Fibroblast of lung (primary cell): ENCODE measurements at regions not wholly inside any gene's neighbourhood (a gene's known extent, or its start where the extent isn't known, plus 50 kb on each side); places are given as distances from the start of the nearest gene placed in this dataset.

Experiments used
- DNase-seq, 2 donors: peaks; one replicate each; pipeline versions ENCODE4 v3.0.0 to v3.0.0-alpha.2; 2010; ENCODE audit warnings: low read depth in 2 of 2
- H2AFZ ChIP-seq: 2 replicates; pipeline ENCODE4 v1.5.1; 2012; ENCODE audit warnings: low read length, control low read depth, inconsistent platforms
- H3K27ac ChIP-seq: 2 replicates; pipeline ENCODE4 v1.5.1; 2011; ENCODE audit warnings: low read length, control low read depth; ENCODE audit not compliant: insufficient read depth
- H3K27me3 ChIP-seq: 2 replicates; pipeline ENCODE4 v1.5.1; 2011; ENCODE audit warnings: mild to moderate bottlenecking, low read length; ENCODE audit not compliant: control insufficient read depth, insufficient read depth
- H3K36me3 ChIP-seq: 2 replicates; pipeline ENCODE4 v1.5.1; 2011; ENCODE audit warnings: low read length; ENCODE audit not compliant: control insufficient read depth, insufficient read depth
- H3K4me1 ChIP-seq: 2 replicates; pipeline ENCODE4 v1.5.1; 2011; ENCODE audit warnings: low read length; ENCODE audit not compliant: control insufficient read depth, insufficient read depth; ENCODE audit errors: extremely low read depth
- H3K4me2 ChIP-seq: 2 replicates; pipeline ENCODE4 v1.5.1; 2011; ENCODE audit warnings: low read length, control low read depth; ENCODE audit not compliant: insufficient read depth; ENCODE audit errors: extremely low read depth
- H3K4me3 ChIP-seq, 4 experiments: fragments of 200-600 bp in 1 of 4; sonication (generic) in 1 of 4; replicated peaks in 1 of 4; 2 replicates each; pipeline ENCODE4 v1.5.1; 2011 to 2016; ENCODE audit warnings: low read length in 4 of 4, low read depth in 3 of 4, mild to moderate bottlenecking in 3 of 4, control low read depth in 2 of 4, inconsistent platforms in 1 of 4, mixed read lengths in 1 of 4; ENCODE audit not compliant: insufficient read depth in 1 of 4; ENCODE audit errors: control extremely low read depth in 1 of 4
- H3K79me2 ChIP-seq: 2 replicates; pipeline ENCODE4 v1.5.1; 2012; ENCODE audit warnings: mild to moderate bottlenecking, low read length, inconsistent platforms; ENCODE audit not compliant: control insufficient read depth, insufficient read depth
- H3K9ac ChIP-seq: 2 replicates; pipeline ENCODE4 v1.5.1; 2011; ENCODE audit warnings: mild to moderate bottlenecking, low read length, control low read depth; ENCODE audit not compliant: insufficient read depth
- H3K9me3 ChIP-seq: 2 replicates; pipeline ENCODE4 v1.5.1; 2012; ENCODE audit warnings: low read depth, low read length; ENCODE audit not compliant: control insufficient read depth, insufficient read depth
- H4K20me1 ChIP-seq: 2 replicates; pipeline ENCODE4 v1.5.1; 2011; ENCODE audit warnings: low read length; ENCODE audit not compliant: control insufficient read depth, insufficient read depth; ENCODE audit errors: extremely low read depth
- EZH2 ChIP-seq: IDR thresholded peaks from 2 replicates; pipeline ENCODE4 v1.5.1; 2012; ENCODE audit warnings: low read length, control low read depth, mild to moderate bottlenecking; ENCODE audit errors: missing control alignments
- TF ChIP-seq, protein P1 (sequence below), 2 donors: IDR thresholded peaks in 1 of 2; conservative IDR thresholded peaks in 1 of 2; 1 replicate in 1 of 2; 2 replicates in 1 of 2; pipeline ENCODE4 v1.5.1; 2011 to 2012; ENCODE audit warnings: low read length in 2 of 2, control low read depth in 1 of 2, inconsistent platforms in 1 of 2, low read depth in 1 of 2, mild to moderate bottlenecking in 1 of 2

- no peaks in the 10 kb centered on the region for H4K20me1 ChIP-seq
- H3K9me3 ChIP-seq, result no peaks in the 10 kb centered on the region
- no peak overlapping the region for H3K4me2 ChIP-seq
- H3K4me1 ChIP-seq, result no peaks in the 10 kb centered on the region
- no peaks in the 10 kb centered on the region for H3K27me3 ChIP-seq
- no peak for TF ChIP-seq EZH2
- TF ChIP-seq, protein P1, sequence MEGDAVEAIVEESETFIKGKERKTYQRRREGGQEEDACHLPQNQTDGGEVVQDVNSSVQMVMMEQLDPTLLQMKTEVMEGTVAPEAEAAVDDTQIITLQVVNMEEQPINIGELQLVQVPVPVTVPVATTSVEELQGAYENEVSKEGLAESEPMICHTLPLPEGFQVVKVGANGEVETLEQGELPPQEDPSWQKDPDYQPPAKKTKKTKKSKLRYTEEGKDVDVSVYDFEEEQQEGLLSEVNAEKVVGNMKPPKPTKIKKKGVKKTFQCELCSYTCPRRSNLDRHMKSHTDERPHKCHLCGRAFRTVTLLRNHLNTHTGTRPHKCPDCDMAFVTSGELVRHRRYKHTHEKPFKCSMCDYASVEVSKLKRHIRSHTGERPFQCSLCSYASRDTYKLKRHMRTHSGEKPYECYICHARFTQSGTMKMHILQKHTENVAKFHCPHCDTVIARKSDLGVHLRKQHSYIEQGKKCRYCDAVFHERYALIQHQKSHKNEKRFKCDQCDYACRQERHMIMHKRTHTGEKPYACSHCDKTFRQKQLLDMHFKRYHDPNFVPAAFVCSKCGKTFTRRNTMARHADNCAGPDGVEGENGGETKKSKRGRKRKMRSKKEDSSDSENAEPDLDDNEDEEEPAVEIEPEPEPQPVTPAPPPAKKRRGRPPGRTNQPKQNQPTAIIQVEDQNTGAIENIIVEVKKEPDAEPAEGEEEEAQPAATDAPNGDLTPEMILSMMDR (conservative IDR thresholded peaks at IDR 0.05 in 1 of 2, IDR thresholded peaks at IDR 0.05 in 1 of 2; ENCODE audit: low read depth in 1 of 2, low read length in 2 of 2), result no peak
- no peak for DNase-seq
- no peak overlapping the region for H2AFZ ChIP-seq
- H3K27ac ChIP-seq, result no peak overlapping the region
- no peak overlapping the region for H3K9ac ChIP-seq
- no peak overlapping the region for H3K4me3 ChIP-seq
- H3K36me3 ChIP-seq, result no peaks in the 10 kb centered on the region
- H3K79me2 ChIP-seq, result no peaks in the 10 kb centered on the region
These were observed 1328.7 kb downstream of the ADGRL3 start for GRCh38 chr4:62528874-62529273.

- Histone ChIP-seq H3K79me2 (no peaks in the 10 kb centered on the region), H4K20me1 (no peaks in the 10 kb centered on the region), H3K4me2 (no peak overlapping the region), H3K27me3 (no peaks in the 10 kb centered on the region), H3K36me3 (no peaks in the 10 kb centered on the region), H2AFZ (no peak overlapping the region), H3K27ac (no peak overlapping the region), H3K9ac (no peak overlapping the region), H3K4me1 (no peaks in the 10 kb centered on the region), H3K4me3 (no peak overlapping the region), H3K9me3 (no peaks in the 10 kb centered on the region)
- no peak for TF ChIP-seq EZH2
- TF ChIP-seq, protein P1 (conservative IDR thresholded peaks at IDR 0.05 in 1 of 2, IDR thresholded peaks at IDR 0.05 in 1 of 2; ENCODE audit: low read depth in 1 of 2, low read length in 2 of 2), result no peak
- no peak for DNase-seq
These were observed 1326.5 kb downstream of the ADGRL3 start for GRCh38 chr4:62526671-62527070.

GRCh38 chr4:62523256-62523655, 1323.1 kb downstream of the ADGRL3 start:
- H3K9ac ChIP-seq, result no peak overlapping the region
- H3K4me2 ChIP-seq, result no peak overlapping the region
- no peaks in the 10 kb centered on the region for H3K9me3 ChIP-seq
- TF ChIP-seq, protein P1 (conservative IDR thresholded peaks at IDR 0.05 in 1 of 2, IDR thresholded peaks at IDR 0.05 in 1 of 2; ENCODE audit: low read depth in 1 of 2, low read length in 2 of 2), result no peak
- no peak for TF ChIP-seq EZH2
- no peak overlapping the region for H3K27ac ChIP-seq
- H2AFZ ChIP-seq, result no peak overlapping the region
- no peaks in the 10 kb centered on the region for H3K4me1 ChIP-seq
- H3K4me3 ChIP-seq, result no peak overlapping the region
- H4K20me1 ChIP-seq, result no peaks in the 10 kb centered on the region
- H3K36me3 ChIP-seq, result no peaks in the 10 kb centered on the region
- no peaks in the 10 kb centered on the region for H3K79me2 ChIP-seq
- no peak for DNase-seq
- no peaks in the 10 kb centered on the region for H3K27me3 ChIP-seq
